ENCODE measurements at regions not wholly inside any gene's neighbourhood (a gene's known extent, or its start where the extent isn't known, plus 50 kb on each side); places are given as distances from the start of the nearest gene placed in this dataset.
A peak's percentile ranks its signal among the peaks of the same experiment; 100 is the strongest.

GRCh38 chr4:72919464-72919863, 150.1 kb downstream of the COX18 start:
- no peak overlapping the region for H3K27ac ChIP-seq
- no peak overlapping the region for H3K4me3 ChIP-seq
- no peaks in the 10 kb centered on the region for H3K27me3 ChIP-seq
- ATAC-seq (ENCODE audit: low FRiP score in 2 of 2) (no peak), DNase-seq (no peak)
- WGBS, 2 donors = 83 to 85% methylated on average over 3 of the region's 3 CpGs
- no peaks in the 10 kb centered on the region for H3K36me3 ChIP-seq
- no peaks in the 10 kb centered on the region for H3K9me3 ChIP-seq
- no peak for TF ChIP-seq EP300 (IDR thresholded peaks at IDR 0.05)
- TF ChIP-seq POLR2A (IDR thresholded peaks at IDR 0.05) = no peak
- TF ChIP-seq POLR2AphosphoS5 (IDR thresholded peaks at IDR 0.05) = no peak
- TF ChIP-seq CTCF (IDR thresholded peaks at IDR 0.05) = no peak
- H3K4me1 ChIP-seq = no peaks in the 10 kb centered on the region

GRCh38 chr4:72918362-72918761, 151.2 kb downstream of the COX18 start:
- Histone ChIP-seq H3K36me3 (no peaks in the 10 kb centered on the region), H3K9me3 (no peaks in the 10 kb centered on the region), H3K4me1 (no peaks in the 10 kb centered on the region), H3K27ac (no peak overlapping the region), H3K27me3 (no peaks in the 10 kb centered on the region), H3K4me3 (no peak overlapping the region)
- no peak for DNase-seq
- TF ChIP-seq EP300 (IDR thresholded peaks at IDR 0.05) (no peak), POLR2AphosphoS5 (IDR thresholded peaks at IDR 0.05) (no peak), POLR2A (IDR thresholded peaks at IDR 0.05) (no peak), CTCF (IDR thresholded peaks at IDR 0.05) (no peak)
- no peak for ATAC-seq (ENCODE audit: low FRiP score in 2 of 2)
- WGBS, 2 donors = 92 to 100% methylated on average over 1 of the region's 1 CpG

GRCh38 chr4:72911316-72911715, 158.2 kb downstream of the COX18 start:
- Histone ChIP-seq H3K27me3 (no peaks in the 10 kb centered on the region), H3K4me3 (no peak overlapping the region), H3K4me1 (no peaks in the 10 kb centered on the region), H3K9me3 (no peaks in the 10 kb centered on the region), H3K36me3 (no peaks in the 10 kb centered on the region), H3K27ac (no peak overlapping the region)
- ATAC-seq (ENCODE audit: low FRiP score in 2 of 2) (no peak), DNase-seq (no peak)
- TF ChIP-seq POLR2AphosphoS5 (IDR thresholded peaks at IDR 0.05) = no peak
- WGBS, 2 donors = 48 to 56% methylated on average over 5 of the region's 5 CpGs

- no peaks in the 10 kb centered on the region for H3K9me3 ChIP-seq
- H3K36me3 ChIP-seq = no peaks in the 10 kb centered on the region
- TF ChIP-seq CTCF (IDR thresholded peaks at IDR 0.05) (peak; percentile 17 to 60 (median 50)), POLR2AphosphoS5 (IDR thresholded peaks at IDR 0.05) (no peak)
- H3K4me1 ChIP-seq = no peaks in the 10 kb centered on the region
- no peak overlapping the region for H3K4me3 ChIP-seq
- ATAC-seq (ENCODE audit: low FRiP score in 2 of 2) = peak in 1 of 2 donors; percentile 72
- no peaks in the 10 kb centered on the region for H3K27me3 ChIP-seq
- 6 to 12% methylated on average over 1 of the region's 1 CpG for WGBS, 2 donors
- peak in 1 of 2 donors; percentile 31 for DNase-seq
- H3K27ac ChIP-seq = no peak overlapping the region
Observed at GRCh38 chr4:72909461-72909860, 160.1 kb downstream of the COX18 start.

- no peak overlapping the region for H3K27ac ChIP-seq
- WGBS, 2 donors = 45 to 93% methylated on average over 1 of the region's 1 CpG
- H3K27me3 ChIP-seq = no peaks in the 10 kb centered on the region
- H3K4me3 ChIP-seq = no peak overlapping the region
- no peaks in the 10 kb centered on the region for H3K36me3 ChIP-seq
- TF ChIP-seq CTCF (IDR thresholded peaks at IDR 0.05) (no peak), EP300 (IDR thresholded peaks at IDR 0.05) (no peak), POLR2A (IDR thresholded peaks at IDR 0.05) (no peak), POLR2AphosphoS5 (IDR thresholded peaks at IDR 0.05) (no peak)
- DNase-seq (no peak), ATAC-seq (ENCODE audit: low FRiP score in 2 of 2) (no peak)
- H3K9me3 ChIP-seq = no peaks in the 10 kb centered on the region
- H3K4me1 ChIP-seq = no peaks in the 10 kb centered on the region
Observed at GRCh38 chr4:72902354-72902753, 167.2 kb downstream of the COX18 start.

Data from upper lobe of left lung (tissue), 6 donors.